ENCODE measurements at regions not wholly inside any gene's neighbourhood (a gene's known extent, or its start where the extent isn't known, plus 50 kb on each side); places are given as distances from the start of the nearest gene placed in this dataset.

GRCh38 chr12:91395628-91396135, 213.1 kb upstream of the DCN start:
- Histone ChIP-seq H3K4me1 (ENCODE audit: insufficient read depth, low read length, severe bottlenecking) (no peaks in the 10 kb centered on the region), H3K9ac (ENCODE audit: low read length) (no peak overlapping the region), H3K9me2 (ENCODE audit: low read depth, low read length) (no peaks in the 10 kb centered on the region), H3K27ac (ENCODE audit: low read depth, low read length, poor library complexity, severe bottlenecking) (no peak overlapping the region), H4K20me1 (ENCODE audit: insufficient read depth, low read length) (no peaks in the 10 kb centered on the region), H3K9me3 (ENCODE audit: low read length) (no peaks in the 10 kb centered on the region), H2AFZ (ENCODE audit: low read length) (no peak overlapping the region), H3K27me3 (ENCODE audit: insufficient read depth, low read length) (no peaks in the 10 kb centered on the region), H3K36me3 (ENCODE audit: insufficient read depth, low read length) (no peaks in the 10 kb centered on the region), H3K79me2 (ENCODE audit: insufficient read depth, low read length) (no peaks in the 10 kb centered on the region), H3F3A (ENCODE audit: insufficient read depth, low read length) (no peaks in the 10 kb centered on the region), H3K4me3 (ENCODE audit: low read depth, low read length, poor library complexity, severe bottlenecking) (no peak overlapping the region), H3K4me2 (ENCODE audit: low read length) (no peak overlapping the region)
- TF ChIP-seq EZH2 (IDR thresholded peaks at IDR 0.05; ENCODE audit: borderline replicate concordance, low read length) (no peak), CTCF (IDR thresholded peaks at IDR 0.05; ENCODE audit: low read length) (no peak)

GRCh38 chr12:91394903-91395302, 212.3 kb upstream of the DCN start:
- no peak overlapping the region for H3K9ac ChIP-seq (ENCODE audit: low read length)
- no peaks in the 10 kb centered on the region for H3K36me3 ChIP-seq (ENCODE audit: insufficient read depth, low read length)
- TF ChIP-seq CTCF (IDR thresholded peaks at IDR 0.05; ENCODE audit: low read length) (no peak), EZH2 (IDR thresholded peaks at IDR 0.05; ENCODE audit: borderline replicate concordance, low read length) (no peak)
- no peak overlapping the region for H3K27ac ChIP-seq (ENCODE audit: low read depth, low read length, poor library complexity, severe bottlenecking)
- no peak overlapping the region for H3K4me2 ChIP-seq (ENCODE audit: low read length)
- no peaks in the 10 kb centered on the region for H3K9me2 ChIP-seq (ENCODE audit: low read depth, low read length)
- no peak overlapping the region for H3K4me3 ChIP-seq (ENCODE audit: low read depth, low read length, poor library complexity, severe bottlenecking)
- no peaks in the 10 kb centered on the region for H3K9me3 ChIP-seq (ENCODE audit: low read length)
- no peaks in the 10 kb centered on the region for H4K20me1 ChIP-seq (ENCODE audit: insufficient read depth, low read length)
- no peaks in the 10 kb centered on the region for H3K4me1 ChIP-seq (ENCODE audit: insufficient read depth, low read length, severe bottlenecking)
- no peaks in the 10 kb centered on the region for H3K27me3 ChIP-seq (ENCODE audit: insufficient read depth, low read length)
- H3K79me2 ChIP-seq (ENCODE audit: insufficient read depth, low read length): no peaks in the 10 kb centered on the region
- H3F3A ChIP-seq (ENCODE audit: insufficient read depth, low read length): no peaks in the 10 kb centered on the region
- no peak overlapping the region for H2AFZ ChIP-seq (ENCODE audit: low read length)

- Histone ChIP-seq H3F3A (ENCODE audit: insufficient read depth, low read length) (no peaks in the 10 kb centered on the region), H3K4me1 (ENCODE audit: insufficient read depth, low read length, severe bottlenecking) (no peaks in the 10 kb centered on the region), H3K9me3 (ENCODE audit: low read length) (no peaks in the 10 kb centered on the region), H3K27ac (ENCODE audit: low read depth, low read length, poor library complexity, severe bottlenecking) (no peak overlapping the region), H3K4me2 (ENCODE audit: low read length) (no peak overlapping the region), H3K27me3 (ENCODE audit: insufficient read depth, low read length) (no peaks in the 10 kb centered on the region), H3K9me2 (ENCODE audit: low read depth, low read length) (no peaks in the 10 kb centered on the region), H3K36me3 (ENCODE audit: insufficient read depth, low read length) (no peaks in the 10 kb centered on the region), H4K20me1 (ENCODE audit: insufficient read depth, low read length) (no peaks in the 10 kb centered on the region), H3K79me2 (ENCODE audit: insufficient read depth, low read length) (no peaks in the 10 kb centered on the region), H3K9ac (ENCODE audit: low read length) (no peak overlapping the region), H3K4me3 (ENCODE audit: low read depth, low read length, poor library complexity, severe bottlenecking) (no peak overlapping the region), H2AFZ (ENCODE audit: low read length) (no peak overlapping the region)
- no peak for TF ChIP-seq CTCF (IDR thresholded peaks at IDR 0.05; ENCODE audit: low read length)
- TF ChIP-seq EZH2 (IDR thresholded peaks at IDR 0.05; ENCODE audit: borderline replicate concordance, low read length): no peak
Observed at GRCh38 chr12:91388573-91388972, 206.0 kb upstream of the DCN start.
